OCI-LY7 (cell line): ENCODE measurements at regions not wholly inside any gene's neighbourhood (a gene's known extent, or its start where the extent isn't known, plus 50 kb on each side); places are given as distances from the start of the nearest gene placed in this dataset. TPM values are rescaled to one million over a fixed set of nuclear protein-coding genes. Genes with fewer than 3 reads are reported as not detected.

ENCODE experiments used
- BruUV-seq: library from RNA; stranded (reverse); fragments of 400-500 nt; replicated peaks from 2 replicates; lab custom pipeline; 2021; lab: Mats Ljungman, UMichigan
- CTCF ChIA-PET: fragments of 300-600 bp; sonication (Branson Sonifier 250); formaldehyde crosslinking; loops from one replicate; lab custom pipeline; 2022; ENCODE audit warnings: antibody characterized with exemption; ENCODE audit not compliant: unreplicated experiment; lab: Charles Lee
- POLR2A ChIA-PET: fragments of 300-600 bp; sonication (Branson Sonifier 250); formaldehyde crosslinking; loops from one replicate; lab custom pipeline; 2022; ENCODE audit warnings: antibody characterized with exemption; lab: Charles Lee
- DNase-seq: peaks from one replicate; pipeline ENCODE4 v3.0.0-alpha.2; 2015; ENCODE audit warnings: low spot score
- H2AFZ ChIP-seq: fragments of 200-600 bp; sonication (generic), shearing (Covaris generic); 2 replicates; pipeline ENCODE4 v1.6.1; 2014; ENCODE audit warnings: mild to moderate bottlenecking, antibody characterized with exemption, low read length, moderate library complexity
- H3K27ac ChIP-seq: fragments of 200-600 bp; sonication (generic); 2 replicates; pipeline ENCODE4 v1.5.1; 2014; ENCODE audit warnings: mixed run types, low read depth, mild to moderate bottlenecking, moderate library complexity, low read length, inconsistent platforms; ENCODE audit not compliant: poor library complexity, severe bottlenecking
- H3K36me3 ChIP-seq: fragments of 200-600 bp; sonication (generic); 2 replicates; pipeline ENCODE4 v1.6.1; 2014; ENCODE audit warnings: mild to moderate bottlenecking, antibody characterized with exemption, low read length, moderate library complexity, mixed read lengths; ENCODE audit not compliant: insufficient read depth
- H3K4me1 ChIP-seq: fragments of 200-600 bp; sonication (generic); 2 replicates; pipeline ENCODE4 v1.5.1; 2014; ENCODE audit warnings: mild to moderate bottlenecking, low read length; ENCODE audit not compliant: insufficient read depth, poor library complexity, severe bottlenecking
- H3K4me2 ChIP-seq: fragments of 200-600 bp; sonication (generic); 2 replicates; pipeline ENCODE4 v1.6.1; 2014; ENCODE audit warnings: mild to moderate bottlenecking, low read length
- H3K4me3 ChIP-seq: fragments of 200-600 bp; sonication (generic); 2 replicates; pipeline ENCODE4 v1.5.1; 2014; ENCODE audit warnings: mild to moderate bottlenecking, low read depth, low read length; ENCODE audit not compliant: poor library complexity, severe bottlenecking
- H3K79me2 ChIP-seq: fragments of 200-600 bp; sonication (generic); 2 replicates; pipeline ENCODE4 v1.6.1; 2016; ENCODE audit warnings: low read depth, mild to moderate bottlenecking, low read length, moderate library complexity, mixed read lengths; ENCODE audit not compliant: insufficient read depth
- H3K9me2 ChIP-seq: fragments of 200-600 bp; sonication (generic); 2 replicates; pipeline ENCODE4 v1.6.1; 2016; ENCODE audit warnings: mild to moderate bottlenecking, low read length, mixed read lengths; ENCODE audit not compliant: insufficient read depth
- H3K9me3 ChIP-seq: fragments of 200-600 bp; sonication (generic); 2 replicates; pipeline ENCODE4 v1.6.1; 2014; ENCODE audit warnings: mild to moderate bottlenecking, mixed run types, low read length, mixed read lengths
- H4K20me1 ChIP-seq: fragments of 200-600 bp; sonication (generic); 2 replicates; pipeline ENCODE4 v1.6.1; 2014; ENCODE audit warnings: mild to moderate bottlenecking, antibody characterized with exemption, low read length, moderate library complexity, mixed read lengths; ENCODE audit not compliant: insufficient read depth
- CTCF ChIP-seq: fragments of 200-600 bp; sonication (generic); conservative IDR thresholded peaks from 2 replicates; pipeline ENCODE4 v1.5.1; 2014; ENCODE audit warnings: mild to moderate bottlenecking, antibody characterized with exemption, low read length, moderate library complexity, mixed read lengths
- EZH2phosphoT487 ChIP-seq: fragments of 200-600 bp; sonication (generic); IDR thresholded peaks from 2 replicates; pipeline ENCODE4 v1.6.1; 2018; ENCODE audit warnings: low read depth, borderline replicate concordance, mild to moderate bottlenecking, mixed run types, antibody characterized with exemption, low read length, moderate library complexity, mixed read lengths
- intact Hi-C: fragments of 100-400 bp; cut with micrococcal nuclease; formaldehyde crosslinking; loops from one replicate; pipeline ENCODE4 v1.10.0; 2022; ENCODE audit not compliant: unreplicated experiment
- small RNA-seq: library from RNA; depleted of rRNA; stranded (forward); fragments of <200 nt; gene quantifications from one replicate; pipeline ENCODE3, GENCODE V24; 2014

GRCh38 chr16:62089715-62090114 lies 53.5 kb upstream of the CDH8 start:
- H4K20me1 ChIP-seq: no peaks in the 10 kb centered on the region
- H3K4me1 ChIP-seq: no peaks in the 10 kb centered on the region
- intact Hi-C loops: no loop called here
- no peak overlapping the region for H3K4me3 ChIP-seq
- no peak overlapping the region for H3K4me2 ChIP-seq
- no peak overlapping the region for H2AFZ ChIP-seq
- POLR2A ChIA-PET: no interaction called here
- no peaks in the 10 kb centered on the region for H3K36me3 ChIP-seq
- CTCF ChIA-PET: no interaction called here
- no TSS peak for BruUV-seq
- no peaks in the 10 kb centered on the region for H3K9me3 ChIP-seq
- DNase-seq: no peak
- TF ChIP-seq EZH2phosphoT487 (no peak), CTCF (no peak)
- no peaks in the 10 kb centered on the region for H3K79me2 ChIP-seq
- H3K9me2 ChIP-seq: no peaks in the 10 kb centered on the region
- no peak overlapping the region for H3K27ac ChIP-seq

- H2AFZ ChIP-seq: no peak overlapping the region
- no peaks in the 10 kb centered on the region for H4K20me1 ChIP-seq
- ChIA-PET POLR2A (interaction anchor here (0.7 to 1.0 kb wide), 2 partner anchors 60 to 470 kb away, joined by 3 to 7 read pairs; no protein-coding TSS in a partner anchor), CTCF (no interaction called here)
- no peaks in the 10 kb centered on the region for H3K4me1 ChIP-seq
- H3K27ac ChIP-seq: no peak overlapping the region
- TF ChIP-seq EZH2phosphoT487 (no peak), CTCF (no peak)
- no peaks in the 10 kb centered on the region for H3K9me2 ChIP-seq
- no peaks in the 10 kb centered on the region for H3K36me3 ChIP-seq
- H3K4me3 ChIP-seq: no peak overlapping the region
- intact Hi-C loops: no loop called here
- DNase-seq: no peak
- H3K79me2 ChIP-seq: no peaks in the 10 kb centered on the region
- H3K9me3 ChIP-seq: no peaks in the 10 kb centered on the region
- H3K4me2 ChIP-seq: no peak overlapping the region
- no TSS peak for BruUV-seq
Observed at GRCh38 chr16:62088731-62089410, 52.6 kb upstream of the CDH8 start.

Small RNA genes in the stretch of these regions (small RNA-seq; reads per million reads assigned to genes)
- gene AC009101.1 (not detected), gene AC009161.2 (not detected), gene AC018846.1 (not detected), gene AC138305.3 (not detected), gene RNU6-21P (0.16 reads per million)
